Inflammatory macrophage treated with lipopolysaccharide for 1 hour (primary cell): ENCODE measurements at regions not wholly inside any gene's neighbourhood (a gene's known extent, or its start where the extent isn't known, plus 50 kb on each side); places are given as distances from the start of the nearest gene placed in this dataset.

ENCODE experiments used
- DNase-seq, 2 donors: peaks; one replicate each; pipeline ENCODE4 v3.0.0-alpha.2; 2020 to 2022

GRCh38 chr10:91040343-91040742 is 119.5 kb upstream of the ANKRD1 start:
- no peak for DNase-seq

- no peak for DNase-seq
Measured at GRCh38 chr10:91042069-91042468, 121.2 kb upstream of the ANKRD1 start.

- DNase-seq = no peak
Measured at GRCh38 chr10:91043173-91043910, 122.5 kb upstream of the ANKRD1 start.

GRCh38 chr10:91046869-91047268 is 126.0 kb upstream of the ANKRD1 start:
- no peak for DNase-seq

- DNase-seq = no peak
Measured at GRCh38 chr10:91048380-91048779, 127.5 kb upstream of the ANKRD1 start.

- DNase-seq = no peak
Measured at GRCh38 chr10:91049296-91049987, 128.6 kb upstream of the ANKRD1 start.

GRCh38 chr10:91049988-91050360 is 129.1 kb upstream of the ANKRD1 start:
- DNase-seq = no peak

GRCh38 chr10:91050371-91051034 is 129.6 kb upstream of the ANKRD1 start:
- DNase-seq = no peak

GRCh38 chr10:91051829-91052228 is 130.9 kb upstream of the ANKRD1 start:
- DNase-seq = no peak

GRCh38 chr10:91054325-91054724 is 133.4 kb upstream of the ANKRD1 start:
- no peak for DNase-seq

GRCh38 chr10:91061187-91061586 is 140.3 kb upstream of the ANKRD1 start:
- DNase-seq = no peak

- no peak for DNase-seq
Measured at GRCh38 chr10:91061608-91062007, 140.7 kb upstream of the ANKRD1 start.

GRCh38 chr10:91062091-91062490 is 141.2 kb upstream of the ANKRD1 start:
- no peak for DNase-seq

- no peak for DNase-seq
Measured at GRCh38 chr10:91071786-91072185, 148.7 kb upstream of the PCGF5 start.

GRCh38 chr10:91073286-91073979 is 147.0 kb upstream of the PCGF5 start:
- no peak for DNase-seq

GRCh38 chr10:91076991-91077548 is 143.4 kb upstream of the PCGF5 start:
- DNase-seq = no peak

GRCh38 chr10:91077549-91078071 is 142.9 kb upstream of the PCGF5 start:
- DNase-seq = no peak

- DNase-seq = no peak
Measured at GRCh38 chr10:91080776-91081175, 139.7 kb upstream of the PCGF5 start.

- DNase-seq = no peak
Measured at GRCh38 chr10:91082447-91082846, 138.0 kb upstream of the PCGF5 start.

- peak in 1 of 2 donors; percentile 1 for DNase-seq
Measured at GRCh38 chr10:91088300-91089140, 131.9 kb upstream of the PCGF5 start.

GRCh38 chr10:91090761-91091529 is 129.5 kb upstream of the PCGF5 start:
- DNase-seq = no peak
